SK-N-SH (cell line): ENCODE measurements at regions not wholly inside any gene's neighbourhood (a gene's known extent, or its start where the extent isn't known, plus 50 kb on each side); places are given as distances from the start of the nearest gene placed in this dataset.

Source experiments
- CTCF ChIA-PET: fragments of 300-600, 350-600 bp; formaldehyde crosslinking; extraction: SDS; loops from one replicate; lab custom pipeline; 2021; lab: Yijun Ruan, JAX
- POLR2A ChIA-PET: fragments of 350-600 bp; sonication (Branson Sonifier 250); formaldehyde crosslinking; extraction: SDS; loops from one replicate; lab custom pipeline; 2020; ENCODE audit warnings: antibody characterized with exemption, inconsistent platforms; lab: Yijun Ruan, JAX
- DNase-seq: peaks from one replicate; pipeline ENCODE4 v3.0.0; 2012
- H2AFZ ChIP-seq: fragments of 200-600 bp; sonication (generic); 2 replicates; pipeline ENCODE4 v1.8.1; 2016; ENCODE audit warnings: antibody characterized with exemption, mild to moderate bottlenecking, low read depth
- H3F3A ChIP-seq: fragments of 200-600 bp; sonication (generic); replicated peaks from 2 replicates; pipeline ENCODE3; 2016; ENCODE audit warnings: antibody characterized with exemption, mild to moderate bottlenecking; ENCODE audit not compliant: insufficient read depth
- H3K27ac ChIP-seq, 2 experiments: fragments of 200-500 bp in 1 of 2; fragments of 200-600 bp in 1 of 2; sonication (Bioruptor generic) in 1 of 2; sonication (generic), shearing (Covaris generic) in 1 of 2; 2 replicates each; pipeline versions ENCODE4 v1.5.1 to v1.6.1; 2014 to 2016; ENCODE audit warnings: low read depth in 2 of 2, inconsistent platforms in 1 of 2, low read length in 1 of 2, mild to moderate bottlenecking in 1 of 2, mixed read lengths in 1 of 2
- H3K27me3 ChIP-seq: fragments of 200-600 bp; sonication (generic), shearing (Covaris generic); 2 replicates; pipeline ENCODE4 v1.6.1; 2016; ENCODE audit warnings: mixed run types; ENCODE audit not compliant: insufficient read depth
- H3K36me3 ChIP-seq, 2 experiments: fragments of 200-500 bp in 1 of 2; fragments of 200-600 bp in 1 of 2; sonication (Bioruptor generic) in 1 of 2; sonication (generic) in 1 of 2; replicated peaks in 1 of 2; 2 replicates each; pipeline versions ENCODE3 to v1.5.1; 2014 to 2016; ENCODE audit warnings: low read length in 1 of 2, mild to moderate bottlenecking in 1 of 2; ENCODE audit not compliant: insufficient read depth in 2 of 2, control insufficient read depth in 1 of 2
- H3K4me1 ChIP-seq, 2 experiments: fragments of 200-500 bp in 1 of 2; fragments of 200-600 bp in 1 of 2; sonication (Bioruptor generic) in 1 of 2; sonication (generic), shearing (Covaris generic) in 1 of 2; 2 replicates each; pipeline versions ENCODE4 v1.5.1 to v1.6.1; 2014 to 2016; ENCODE audit warnings: low read depth in 1 of 2, low read length in 1 of 2, mixed run types in 1 of 2; ENCODE audit not compliant: insufficient read depth in 2 of 2, control insufficient read depth in 1 of 2
- H3K4me2 ChIP-seq: fragments of 200-600 bp; sonication (generic), shearing (Covaris generic); 2 replicates; pipeline ENCODE4 v1.6.1; 2017; ENCODE audit warnings: mixed run types
- H3K4me3 ChIP-seq, 2 experiments: fragments of 200-500 bp in 1 of 2; fragments of 200-600 bp in 1 of 2; sonication (Bioruptor generic) in 1 of 2; sonication (generic), shearing (Covaris generic) in 1 of 2; 2 replicates each; pipeline versions ENCODE4 v1.5.1 to v1.8.1; 2014 to 2016; ENCODE audit warnings: low read depth in 2 of 2, inconsistent platforms in 1 of 2, low read length in 1 of 2, mild to moderate bottlenecking in 1 of 2, mixed read lengths in 1 of 2, moderate library complexity in 1 of 2
- H3K79me2 ChIP-seq: fragments of 200-600 bp; sonication (generic); 2 replicates; pipeline ENCODE4 v1.8.1; 2017; ENCODE audit warnings: mild to moderate bottlenecking; ENCODE audit not compliant: insufficient read depth
- H3K9ac ChIP-seq: fragments of 200-600 bp; sonication (generic); 2 replicates; pipeline ENCODE4 v1.6.1; 2017; ENCODE audit warnings: mixed run types
- H3K9me2 ChIP-seq: fragments of 200-600 bp; sonication (generic); 2 replicates; pipeline ENCODE4 v1.6.1; 2017; ENCODE audit warnings: mixed run types
- H3K9me3 ChIP-seq: fragments of 200-600 bp; sonication (generic); 2 replicates; pipeline ENCODE4 v1.6.1; 2017; ENCODE audit warnings: mixed run types, mild to moderate bottlenecking, moderate library complexity
- H4K20me1 ChIP-seq: fragments of 200-600 bp; sonication (generic); 2 replicates; pipeline ENCODE4 v1.6.1; 2017; ENCODE audit warnings: mild to moderate bottlenecking, mixed run types; ENCODE audit not compliant: insufficient read depth
- EZH2phosphoT487 ChIP-seq: fragments of 200-600 bp; sonication (generic); IDR thresholded peaks from 2 replicates; pipeline ENCODE4 v1.6.1; 2017; ENCODE audit warnings: low read depth, mixed run types, mild to moderate bottlenecking, antibody characterized with exemption, moderate library complexity, borderline replicate concordance
- GABPA ChIP-seq: IDR thresholded peaks from 2 replicates; pipeline ENCODE4 v1.4.0; 2012; ENCODE audit warnings: low read depth, mild to moderate bottlenecking
- GATA2 ChIP-seq: sonication (generic); formaldehyde crosslinking; IDR thresholded peaks from 2 replicates; pipeline ENCODE4 v1.5.0; 2020; ENCODE audit warnings: mild to moderate bottlenecking, missing genetic modification reagents
- MXI1 ChIP-seq: IDR thresholded peaks from 2 replicates; pipeline ENCODE4 v1.6.1; 2012; ENCODE audit warnings: mild to moderate bottlenecking, low read depth, low read length, improper control_type of control experiment
- NFIC ChIP-seq: IDR thresholded peaks from 2 replicates; pipeline ENCODE4 v1.4.0; 2012; ENCODE audit warnings: borderline replicate concordance
- NRF1 ChIP-seq: IDR thresholded peaks from 2 replicates; pipeline ENCODE4 v1.6.1; 2012; ENCODE audit warnings: low read depth, mild to moderate bottlenecking, low read length
- POLR2AphosphoS5 ChIP-seq: IDR thresholded peaks from 2 replicates; pipeline ENCODE4 v1.6.1; 2012; ENCODE audit warnings: low read depth, low read length
- RAD21 ChIP-seq: IDR thresholded peaks from 2 replicates; pipeline ENCODE4 v1.6.1; 2012; ENCODE audit warnings: mild to moderate bottlenecking, low read length
- RXRA ChIP-seq: IDR thresholded peaks from 2 replicates; pipeline ENCODE4 v1.4.0; 2012; ENCODE audit warnings: low read depth, mild to moderate bottlenecking, borderline replicate concordance
- TCF12 ChIP-seq: IDR thresholded peaks from 2 replicates; pipeline ENCODE4 v1.4.0; 2012
- TEAD4 ChIP-seq: IDR thresholded peaks from 2 replicates; pipeline ENCODE4 v1.4.0; 2012; ENCODE audit warnings: mild to moderate bottlenecking, borderline replicate concordance; ENCODE audit not compliant: insufficient read depth
- WGBS: methylation state at CpG from one replicate; pipeline ENCODE4 v1.1.6; 2017; ENCODE audit warnings: low lambda C conversion rate; 5-methylcytosine and 5-hydroxymethylcytosine counted together
- TF ChIP-seq, protein P1 (sequence below): IDR thresholded peaks from 2 replicates; pipeline ENCODE4 v1.6.1; 2012; ENCODE audit warnings: mild to moderate bottlenecking, low read depth, low read length, moderate library complexity
- TF ChIP-seq, protein P2 (sequence below): fragments of 150-350 bp; IDR thresholded peaks from 2 replicates; pipeline ENCODE4 v1.6.1; 2017; ENCODE audit warnings: antibody characterized with exemption, low read length, low read depth, borderline replicate concordance
- TF ChIP-seq, protein P3 (sequence below): fragments of 200-600 bp; sonication (generic); IDR thresholded peaks from 2 replicates; pipeline ENCODE4 v1.6.1; 2017; ENCODE audit warnings: antibody characterized with exemption, mild to moderate bottlenecking, moderate library complexity

DNA sequence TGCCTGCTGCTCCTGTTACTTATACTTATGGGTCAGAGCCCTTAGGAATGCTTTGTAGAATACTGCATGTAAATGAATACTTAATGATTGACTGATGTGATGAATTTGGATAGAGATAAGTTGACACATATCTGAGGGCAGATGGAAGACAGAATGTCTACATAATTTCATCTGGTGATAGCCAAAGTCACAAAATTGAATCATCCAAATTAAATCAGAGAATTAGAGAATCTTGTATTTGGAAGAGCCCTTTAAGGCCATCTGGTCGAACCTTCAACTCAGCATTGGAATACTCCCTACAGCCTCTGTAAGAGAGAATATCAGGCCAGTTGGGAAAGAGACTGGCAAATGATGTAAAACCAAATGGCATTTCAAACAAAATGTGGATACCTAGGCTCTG, 944.8 kb downstream of the RPA4 start (continued):
- TF ChIP-seq, protein P1, sequence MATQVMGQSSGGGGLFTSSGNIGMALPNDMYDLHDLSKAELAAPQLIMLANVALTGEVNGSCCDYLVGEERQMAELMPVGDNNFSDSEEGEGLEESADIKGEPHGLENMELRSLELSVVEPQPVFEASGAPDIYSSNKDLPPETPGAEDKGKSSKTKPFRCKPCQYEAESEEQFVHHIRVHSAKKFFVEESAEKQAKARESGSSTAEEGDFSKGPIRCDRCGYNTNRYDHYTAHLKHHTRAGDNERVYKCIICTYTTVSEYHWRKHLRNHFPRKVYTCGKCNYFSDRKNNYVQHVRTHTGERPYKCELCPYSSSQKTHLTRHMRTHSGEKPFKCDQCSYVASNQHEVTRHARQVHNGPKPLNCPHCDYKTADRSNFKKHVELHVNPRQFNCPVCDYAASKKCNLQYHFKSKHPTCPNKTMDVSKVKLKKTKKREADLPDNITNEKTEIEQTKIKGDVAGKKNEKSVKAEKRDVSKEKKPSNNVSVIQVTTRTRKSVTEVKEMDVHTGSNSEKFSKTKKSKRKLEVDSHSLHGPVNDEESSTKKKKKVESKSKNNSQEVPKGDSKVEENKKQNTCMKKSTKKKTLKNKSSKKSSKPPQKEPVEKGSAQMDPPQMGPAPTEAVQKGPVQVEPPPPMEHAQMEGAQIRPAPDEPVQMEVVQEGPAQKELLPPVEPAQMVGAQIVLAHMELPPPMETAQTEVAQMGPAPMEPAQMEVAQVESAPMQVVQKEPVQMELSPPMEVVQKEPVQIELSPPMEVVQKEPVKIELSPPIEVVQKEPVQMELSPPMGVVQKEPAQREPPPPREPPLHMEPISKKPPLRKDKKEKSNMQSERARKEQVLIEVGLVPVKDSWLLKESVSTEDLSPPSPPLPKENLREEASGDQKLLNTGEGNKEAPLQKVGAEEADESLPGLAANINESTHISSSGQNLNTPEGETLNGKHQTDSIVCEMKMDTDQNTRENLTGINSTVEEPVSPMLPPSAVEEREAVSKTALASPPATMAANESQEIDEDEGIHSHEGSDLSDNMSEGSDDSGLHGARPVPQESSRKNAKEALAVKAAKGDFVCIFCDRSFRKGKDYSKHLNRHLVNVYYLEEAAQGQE: no peak
- TF ChIP-seq TEAD4 (no peak), NFIC (no peak), GABPA (no peak), RXRA (no peak)

DNA sequence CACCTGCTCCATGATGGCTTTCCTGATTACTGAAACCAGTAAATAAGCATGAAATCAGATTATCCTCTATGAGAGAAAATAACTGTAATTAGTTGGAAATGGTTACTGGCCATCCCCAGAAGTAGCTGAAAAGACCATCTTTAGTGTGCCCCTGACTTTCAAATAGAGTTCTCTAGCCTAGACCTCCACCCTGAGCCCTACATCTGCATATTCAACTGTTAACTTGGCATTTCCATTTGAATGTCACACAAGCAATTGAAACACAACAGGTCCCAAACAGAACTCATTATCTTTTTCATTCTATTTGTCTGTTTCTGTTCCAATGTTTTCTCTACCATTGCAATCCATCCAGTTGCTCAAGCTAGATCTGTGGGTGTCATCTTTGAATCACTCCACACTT, 952.3 kb downstream of the RPA4 start:
- no peaks in the 10 kb centered on the region for H3K36me3 ChIP-seq
- no peak for TF ChIP-seq MXI1
- TF ChIP-seq GATA2 (CRISPR knock-in tag): no peak
- TF ChIP-seq, all 33 proteins: peak for 0

DNA sequence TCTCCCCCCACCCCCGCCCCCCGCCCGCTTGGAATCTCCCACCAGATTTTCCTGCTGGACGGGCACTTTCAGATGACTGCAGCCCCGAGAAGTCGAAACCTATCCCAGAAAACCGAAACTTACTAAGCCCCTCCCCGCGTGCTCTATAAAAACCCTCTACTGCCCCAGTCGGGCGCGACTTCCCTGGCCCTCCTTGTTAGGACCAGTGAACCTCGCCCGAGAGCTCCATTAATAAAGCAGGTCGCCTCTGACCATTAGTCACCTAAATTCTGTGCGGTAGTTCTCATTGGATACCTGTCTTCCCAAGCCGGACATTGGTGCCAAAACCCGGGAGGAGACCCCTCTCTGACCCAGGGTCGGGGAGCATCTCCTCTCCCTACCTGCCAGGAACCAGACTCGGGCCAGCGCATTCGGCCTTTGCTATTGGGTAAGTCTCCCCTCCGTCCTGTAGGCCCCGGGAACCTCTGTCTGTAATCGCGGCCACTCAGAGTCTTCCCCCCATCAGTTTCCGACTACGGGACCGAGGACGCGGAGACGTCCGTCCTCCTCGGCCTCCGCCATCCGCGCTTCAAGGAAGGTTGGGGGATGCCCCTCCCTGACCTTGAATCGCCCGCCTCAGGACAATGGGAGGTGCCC, 958.0 kb downstream of the RPA4 start:
- CTCF ChIA-PET: no interaction called here
- Histone ChIP-seq H3K4me3 (no peak overlapping the region), H2AFZ (no peak overlapping the region), H3K27me3 (no peaks in the 10 kb centered on the region), H3K36me3 (no peaks in the 10 kb centered on the region), H3K79me2 (no peaks in the 10 kb centered on the region), H3K9me3 (no peaks in the 10 kb centered on the region), H4K20me1 (no peaks in the 10 kb centered on the region), H3K4me1 (no peaks in the 10 kb centered on the region), H3K27ac (no peak overlapping the region), H3K9me2 (no peaks in the 10 kb centered on the region), H3F3A (no peaks in the 10 kb centered on the region), H3K4me2 (no peak overlapping the region), H3K9ac (no peak overlapping the region)
- POLR2A ChIA-PET: no interaction called here
- TF ChIP-seq GABPA (no peak), NRF1 (no peak), RAD21 (no peak), RXRA (no peak), EZH2phosphoT487 (no peak), TCF12 (no peak), POLR2AphosphoS5 (no peak), MXI1 (no peak)
- TF ChIP-seq, protein P2, sequence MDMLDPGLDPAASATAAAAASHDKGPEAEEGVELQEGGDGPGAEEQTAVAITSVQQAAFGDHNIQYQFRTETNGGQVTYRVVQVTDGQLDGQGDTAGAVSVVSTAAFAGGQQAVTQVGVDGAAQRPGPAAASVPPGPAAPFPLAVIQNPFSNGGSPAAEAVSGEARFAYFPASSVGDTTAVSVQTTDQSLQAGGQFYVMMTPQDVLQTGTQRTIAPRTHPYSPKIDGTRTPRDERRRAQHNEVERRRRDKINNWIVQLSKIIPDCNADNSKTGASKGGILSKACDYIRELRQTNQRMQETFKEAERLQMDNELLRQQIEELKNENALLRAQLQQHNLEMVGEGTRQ: no peak
- TF ChIP-seq, protein P3, sequence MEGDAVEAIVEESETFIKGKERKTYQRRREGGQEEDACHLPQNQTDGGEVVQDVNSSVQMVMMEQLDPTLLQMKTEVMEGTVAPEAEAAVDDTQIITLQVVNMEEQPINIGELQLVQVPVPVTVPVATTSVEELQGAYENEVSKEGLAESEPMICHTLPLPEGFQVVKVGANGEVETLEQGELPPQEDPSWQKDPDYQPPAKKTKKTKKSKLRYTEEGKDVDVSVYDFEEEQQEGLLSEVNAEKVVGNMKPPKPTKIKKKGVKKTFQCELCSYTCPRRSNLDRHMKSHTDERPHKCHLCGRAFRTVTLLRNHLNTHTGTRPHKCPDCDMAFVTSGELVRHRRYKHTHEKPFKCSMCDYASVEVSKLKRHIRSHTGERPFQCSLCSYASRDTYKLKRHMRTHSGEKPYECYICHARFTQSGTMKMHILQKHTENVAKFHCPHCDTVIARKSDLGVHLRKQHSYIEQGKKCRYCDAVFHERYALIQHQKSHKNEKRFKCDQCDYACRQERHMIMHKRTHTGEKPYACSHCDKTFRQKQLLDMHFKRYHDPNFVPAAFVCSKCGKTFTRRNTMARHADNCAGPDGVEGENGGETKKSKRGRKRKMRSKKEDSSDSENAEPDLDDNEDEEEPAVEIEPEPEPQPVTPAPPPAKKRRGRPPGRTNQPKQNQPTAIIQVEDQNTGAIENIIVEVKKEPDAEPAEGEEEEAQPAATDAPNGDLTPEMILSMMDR: no peak
- DNase-seq: no peak
- 76% methylated on average over 34 of the region's 39 CpGs for WGBS

More for the DNA sequence above, 952.3 kb downstream of the RPA4 start:
- H2AFZ ChIP-seq: no peak overlapping the region
- no peaks in the 10 kb centered on the region for H3K9me3 ChIP-seq
- DNase-seq: no peak
- H4K20me1 ChIP-seq: no peaks in the 10 kb centered on the region
- H3K9ac ChIP-seq: no peak overlapping the region
- no peaks in the 10 kb centered on the region for H3K9me2 ChIP-seq
- POLR2A ChIA-PET: no interaction called here
- H3K4me1 ChIP-seq: no peaks in the 10 kb centered on the region
- no peak overlapping the region for H3K4me2 ChIP-seq
- no peak overlapping the region for H3K4me3 ChIP-seq
- no peaks in the 10 kb centered on the region for H3K27me3 ChIP-seq
- CTCF ChIA-PET: no interaction called here
- no peak overlapping the region for H3K27ac ChIP-seq
- no peaks in the 10 kb centered on the region for H3F3A ChIP-seq
- no peaks in the 10 kb centered on the region for H3K79me2 ChIP-seq
